NB4 (cell line): ENCODE measurements at regions not wholly inside any gene's neighbourhood (a gene's known extent, or its start where the extent isn't known, plus 50 kb on each side); places are given as distances from the start of the nearest gene placed in this dataset.

Experiments used
- DNase-seq: peaks from one replicate; pipeline ENCODE4 v3.0.0; 2010; ENCODE audit warnings: low read depth
- H3K4me3 ChIP-seq: one replicate; pipeline ENCODE4 v1.5.1; 2011; ENCODE audit warnings: mild to moderate bottlenecking, low read depth, low read length, moderate library complexity
- CTCF ChIP-seq: IDR thresholded peaks from one replicate; pipeline ENCODE4 v1.5.1; 2012; ENCODE audit warnings: low read depth, low read length
- MYC ChIP-seq: IDR thresholded peaks from 2 replicates; pipeline ENCODE4 v1.6.1; 2011; ENCODE audit warnings: low read depth, low read length
- POLR2A ChIP-seq: IDR thresholded peaks from 2 replicates; pipeline ENCODE4 v1.6.1; 2011; ENCODE audit warnings: mild to moderate bottlenecking; ENCODE audit not compliant: insufficient read length; ENCODE audit errors: extremely low read depth
- TF ChIP-seq, protein P1 (sequence below): IDR thresholded peaks from 2 replicates; pipeline ENCODE4 v1.6.1; 2011; ENCODE audit warnings: low read depth, low read length

- no peak for TF ChIP-seq MYC
- no peak for DNase-seq
- H3K4me3 ChIP-seq: no peak overlapping the region
These were observed 678.6 kb downstream of the MECOM start for GRCh38 chr3:168984872-168985271.

DNA sequence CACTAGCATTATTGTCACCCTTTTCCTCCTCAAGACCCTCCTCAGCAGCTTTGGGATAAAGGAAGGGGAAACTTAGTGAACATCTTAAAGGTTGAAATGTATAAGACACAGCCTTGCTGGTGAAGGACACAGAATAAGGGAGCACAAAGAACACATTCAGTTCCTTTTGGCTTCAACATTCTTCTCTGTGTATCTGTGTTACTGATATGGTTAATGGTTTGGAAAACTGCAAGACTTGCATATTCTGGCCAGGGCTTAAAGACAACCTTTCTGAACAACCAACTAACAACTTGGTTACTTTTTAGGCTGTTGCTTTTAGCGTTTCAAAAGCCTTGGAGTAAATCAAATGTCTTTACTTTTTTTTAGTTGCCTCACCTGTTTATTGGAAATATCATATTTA lies 680.5 kb downstream of the MECOM start:
- TF ChIP-seq CTCF (no peak), POLR2A (no peak), MYC (no peak)
- TF ChIP-seq, protein P1, sequence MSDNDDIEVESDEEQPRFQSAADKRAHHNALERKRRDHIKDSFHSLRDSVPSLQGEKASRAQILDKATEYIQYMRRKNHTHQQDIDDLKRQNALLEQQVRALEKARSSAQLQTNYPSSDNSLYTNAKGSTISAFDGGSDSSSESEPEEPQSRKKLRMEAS: no peak
- DNase-seq: no peak
- H3K4me3 ChIP-seq: no peak overlapping the region

GRCh38 chr3:168981396-168981795 lies 682.1 kb downstream of the MECOM start:
- no peak for TF ChIP-seq POLR2A
- TF ChIP-seq, protein P1: no peak
- TF ChIP-seq MYC: no peak
- TF ChIP-seq CTCF: no peak
- no peak overlapping the region for H3K4me3 ChIP-seq
- DNase-seq: no peak

- H3K4me3 ChIP-seq: no peak overlapping the region
- no peak for DNase-seq
- TF ChIP-seq POLR2A (no peak), CTCF (no peak), MYC (no peak)
- TF ChIP-seq, protein P1: no peak
These were observed 685.7 kb downstream of the MECOM start for GRCh38 chr3:168977716-168978374.

GRCh38 chr3:168976969-168977368 lies 686.5 kb downstream of the MECOM start:
- H3K4me3 ChIP-seq: no peak overlapping the region
- TF ChIP-seq CTCF (no peak), MYC (no peak), POLR2A (no peak)
- TF ChIP-seq, protein P1: no peak
- no peak for DNase-seq

DNA sequence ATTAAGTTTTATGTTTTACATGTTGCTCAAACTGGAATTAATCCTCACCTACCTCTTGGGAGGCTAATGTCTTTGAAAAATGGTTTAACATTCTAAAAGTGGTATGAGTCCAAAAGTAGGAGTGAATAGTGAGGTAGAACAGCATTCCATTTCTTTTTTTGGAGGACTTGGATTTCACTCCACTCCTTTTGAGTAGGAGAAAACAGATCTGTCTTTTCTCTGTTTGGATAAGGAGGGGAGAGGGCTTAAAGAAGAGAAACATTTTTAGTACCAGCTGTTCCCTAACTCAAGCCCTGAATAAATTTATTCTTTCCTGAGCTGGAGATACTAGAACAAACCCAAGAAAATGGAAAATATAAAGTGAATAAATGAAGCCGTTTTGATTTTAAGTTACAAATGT lies 687.9 kb downstream of the MECOM start:
- H3K4me3 ChIP-seq: no peak overlapping the region
- DNase-seq: no peak
- no peak for TF ChIP-seq MYC
- TF ChIP-seq CTCF: no peak
- no peak for TF ChIP-seq POLR2A
- TF ChIP-seq, protein P1: no peak
